ENCODE measurements at regions not wholly inside any gene's neighbourhood (a gene's known extent, or its start where the extent isn't known, plus 50 kb on each side); places are given as distances from the start of the nearest gene placed in this dataset.
"Not testable (repeated sequence)": the region's sequence is repeated elsewhere in the genome, so short reads cannot be mapped to it uniquely, and the experiment has no call there.

- not testable (repeated sequence) for H4K5ac ChIP-seq (ENCODE audit: insufficient read length, low read depth, low read length); H2AFZ ChIP-seq (ENCODE audit: low read length); H3K79me1 ChIP-seq (ENCODE audit: low read depth, low read length); H3K56ac ChIP-seq (replicated peaks; ENCODE audit: insufficient read length, low read depth, low read length); H3K23me2 ChIP-seq (ENCODE audit: low read depth, low read length); H4K91ac ChIP-seq (replicated peaks; ENCODE audit: insufficient read length, low read length); H3K23ac ChIP-seq (ENCODE audit: insufficient read length); H3K4me1 ChIP-seq (replicated peaks in 1 of 4; ENCODE audit: control insufficient read depth in 3 of 4, insufficient read depth in 4 of 4, low read length in 3 of 4); H3K14ac ChIP-seq (ENCODE audit: insufficient read length); H2AK5ac ChIP-seq (ENCODE audit: low read depth, low read length); H2BK15ac ChIP-seq (ENCODE audit: low read length); FAIRE-seq; H2BK20ac ChIP-seq (ENCODE audit: low read length); H3K79me2 ChIP-seq (ENCODE audit: control insufficient read depth in 1 of 2, insufficient read depth in 2 of 2, low read length in 2 of 2); H3K36me3 ChIP-seq (ENCODE audit: control insufficient read depth in 2 of 4, insufficient read depth in 4 of 4, low read length in 3 of 4); H2BK120ac ChIP-seq (replicated peaks; ENCODE audit: low read depth, low read length); H3K4me2 ChIP-seq (ENCODE audit: insufficient read depth in 1 of 2, low read depth in 2 of 2, low read length in 2 of 2); H3K18ac ChIP-seq (ENCODE audit: extremely low read depth, low read length); H3K9me3 ChIP-seq (ENCODE audit: insufficient read depth in 2 of 2, low read depth in 1 of 2, low read length in 1 of 2); H3K27me3 ChIP-seq (replicated peaks in 1 of 4; ENCODE audit: control insufficient read depth in 3 of 4, extremely low read depth in 1 of 4, insufficient read depth in 3 of 4, low read length in 3 of 4); H2BK5ac ChIP-seq (ENCODE audit: low read depth, low read length); H2BK12ac ChIP-seq (ENCODE audit: low read depth, low read length); DNase-seq (ENCODE audit: low read depth in 1 of 2, low spot score in 2 of 2); H3K9ac ChIP-seq (replicated peaks in 1 of 4; ENCODE audit: extremely low read depth in 1 of 4, low read depth in 3 of 4, low read length in 3 of 4); H3K4ac ChIP-seq (replicated peaks; ENCODE audit: insufficient read length, low read depth, low read length); H3K27ac ChIP-seq (ENCODE audit: low read depth, low read length); H4K8ac ChIP-seq (ENCODE audit: extremely low read depth, insufficient read depth, low read length); H3K4me3 ChIP-seq (ENCODE audit: extremely low read depth in 1 of 4, insufficient read depth in 2 of 4, low read depth in 3 of 4, low read length in 4 of 4); H4K20me1 ChIP-seq (replicated peaks in 1 of 2; ENCODE audit: control insufficient read depth in 1 of 2, insufficient read depth in 2 of 2, low read length in 2 of 2)
- ChIA-PET CTCF (ENCODE audit: partially characterized antibody) (interaction anchor here (1.3 kb wide), 1 partner anchor 11 kb away, joined by 3 read pairs; no protein-coding TSS in a partner anchor), POLR2A (ENCODE audit: partially characterized antibody) (interaction anchor here (0.6 kb wide), 1 partner anchor 20 kb away, joined by 3 read pairs; no protein-coding TSS in a partner anchor)
- 88% methylated on average over 30 of the region's 34 CpGs; no CpG with 5 or more reads in 1 of the 2 experiments for WGBS, 2 experiments (ENCODE audit: extremely low coverage in 1 of 2, insufficient coverage in 1 of 2, insufficient read length in 1 of 2, insufficient replicate concordance in 2 of 2, low coverage in 1 of 2, low lambda C conversion rate in 2 of 2, missing lambda C conversion rate in 1 of 2)
Observed at GRCh38 chr4:14358544-14359160, 643.6 kb upstream of the CPEB2 start.

Measured in H1 (cell line).